HG03558 (cell line): ENCODE measurements at regions not wholly inside any gene's neighbourhood (a gene's known extent, or its start where the extent isn't known, plus 50 kb on each side); places are given as distances from the start of the nearest gene placed in this dataset.
"Not testable (repeated sequence)": the region's sequence is repeated elsewhere in the genome, so short reads cannot be mapped to it uniquely, and the experiment has no call there.

ENCODE experiments used
- ATAC-seq: cut with Tn5 transposase; IDR thresholded peaks from one replicate; pipeline ENCODE4 v1.9.1; 2021; ENCODE audit warnings: moderate number of reproducible peaks; ENCODE audit not compliant: unreplicated experiment; ENCODE audit errors: extremely low read depth

DNA sequence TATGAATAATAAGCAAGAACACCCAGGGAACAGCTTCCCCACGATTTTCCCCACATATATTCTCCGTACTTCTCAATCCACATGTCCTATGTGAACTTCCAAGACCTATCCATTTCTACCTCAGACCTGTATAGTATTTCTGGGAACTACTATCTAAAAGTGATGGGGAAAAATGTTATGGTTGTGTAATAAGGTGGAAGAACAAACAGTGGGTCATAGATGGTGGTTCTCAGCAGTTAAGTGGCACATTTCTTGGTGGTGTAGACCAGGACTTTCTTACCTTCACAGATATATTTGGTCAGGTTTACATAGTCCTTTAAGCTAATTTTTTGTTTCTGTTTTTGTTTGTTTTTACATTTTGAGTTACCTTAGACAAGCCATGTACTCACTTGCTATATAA lies 675.1 kb downstream of the GBE1 start:
- ATAC-seq: no peak

DNA sequence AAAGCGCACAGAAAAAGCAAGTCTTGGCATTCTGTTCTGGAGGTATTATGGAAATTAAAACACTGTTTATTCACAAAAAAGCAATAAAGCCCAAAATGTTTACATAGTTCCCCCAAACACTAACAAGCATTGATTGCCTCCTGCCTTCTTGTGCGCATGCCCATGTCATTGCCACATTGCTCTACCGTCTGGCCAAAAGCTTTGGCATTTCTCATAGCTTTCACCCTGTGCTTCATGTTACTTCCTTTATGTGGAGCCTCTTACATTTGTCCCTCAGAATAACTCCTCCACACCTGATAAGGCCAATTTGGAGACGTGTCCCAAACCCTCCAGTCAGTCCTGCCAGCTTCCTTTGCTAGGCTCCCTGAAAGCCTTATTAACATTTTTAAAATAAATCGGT lies 680.8 kb downstream of the GBE1 start:
- ATAC-seq: no peak

DNA sequence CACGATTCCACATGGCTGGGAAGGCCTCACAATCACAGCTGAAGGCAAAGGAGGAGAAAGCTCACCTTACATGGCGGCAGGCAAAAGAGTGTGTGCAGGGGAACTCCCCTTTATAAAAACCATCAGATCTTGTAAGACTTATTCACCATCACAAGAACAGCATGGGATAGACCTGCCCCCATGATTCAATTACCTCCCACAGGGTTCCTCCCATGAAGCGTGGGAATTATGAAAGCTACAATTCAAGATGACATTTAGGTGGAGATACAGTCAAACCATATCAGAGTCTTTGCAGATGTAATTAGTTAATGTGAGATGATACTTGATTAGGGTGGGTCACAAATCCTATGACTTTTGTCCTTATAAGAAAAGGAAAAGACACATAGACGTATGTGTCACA lies 688.9 kb downstream of the GBE1 start:
- no peak for ATAC-seq

DNA sequence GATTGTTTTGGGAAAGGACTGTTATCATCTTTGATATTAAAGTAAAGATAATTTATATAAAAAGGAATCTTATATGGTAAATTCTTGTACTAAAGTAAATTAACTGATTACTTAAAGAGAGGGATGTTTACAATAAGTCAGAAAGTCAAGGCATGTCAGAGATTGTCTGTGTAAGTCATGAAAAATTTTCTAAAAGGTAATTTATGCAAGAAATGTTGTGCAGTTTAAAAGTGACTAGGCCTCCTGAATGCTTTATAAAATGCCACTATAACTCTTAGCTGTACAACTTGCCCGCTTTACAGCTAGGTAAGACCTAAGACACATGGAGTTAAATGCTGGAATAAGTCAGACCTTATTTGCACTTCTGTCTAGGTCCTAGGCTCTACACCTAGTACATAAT lies 692.9 kb downstream of the GBE1 start:
- no peak for ATAC-seq

DNA sequence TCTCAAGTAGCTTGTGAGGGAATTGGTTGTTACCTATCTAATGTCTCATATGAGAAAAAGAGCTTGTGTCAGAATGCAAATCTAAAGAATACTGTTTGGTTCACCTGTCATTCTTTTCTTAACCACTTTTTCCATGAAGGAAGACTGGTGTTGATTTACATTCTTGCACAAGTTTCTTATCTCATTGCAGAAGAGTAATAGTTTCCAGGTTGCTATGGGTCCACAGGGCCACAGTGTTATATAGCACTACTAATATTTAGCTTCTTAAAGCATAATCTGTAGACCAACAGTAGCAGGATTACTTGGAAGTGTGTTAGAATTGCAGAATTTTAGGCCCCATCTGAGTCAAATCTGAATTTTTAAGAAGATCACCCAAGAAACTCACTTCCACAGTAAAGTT lies 697.5 kb downstream of the GBE1 start:
- no peak for ATAC-seq

DNA sequence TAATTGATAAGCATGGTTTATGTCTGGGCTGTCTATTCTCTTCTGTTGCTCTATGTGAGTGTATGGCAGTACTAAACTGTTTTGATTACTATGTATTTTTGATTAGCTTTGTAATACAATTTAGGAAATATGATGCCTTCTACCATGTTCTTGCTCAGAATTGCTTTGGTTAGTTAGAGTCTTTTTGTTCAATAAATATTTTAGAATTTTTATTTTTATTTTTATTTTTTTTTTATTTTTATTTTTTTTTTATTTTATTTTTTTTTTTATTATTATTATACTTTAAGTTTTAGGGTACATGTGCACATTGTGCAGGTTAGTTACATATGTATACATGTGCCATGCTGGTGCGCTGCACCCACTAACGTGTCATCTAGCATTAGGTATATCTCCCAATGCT lies 710.3 kb downstream of the GBE1 start:
- ATAC-seq: not testable (repeated sequence)

DNA sequence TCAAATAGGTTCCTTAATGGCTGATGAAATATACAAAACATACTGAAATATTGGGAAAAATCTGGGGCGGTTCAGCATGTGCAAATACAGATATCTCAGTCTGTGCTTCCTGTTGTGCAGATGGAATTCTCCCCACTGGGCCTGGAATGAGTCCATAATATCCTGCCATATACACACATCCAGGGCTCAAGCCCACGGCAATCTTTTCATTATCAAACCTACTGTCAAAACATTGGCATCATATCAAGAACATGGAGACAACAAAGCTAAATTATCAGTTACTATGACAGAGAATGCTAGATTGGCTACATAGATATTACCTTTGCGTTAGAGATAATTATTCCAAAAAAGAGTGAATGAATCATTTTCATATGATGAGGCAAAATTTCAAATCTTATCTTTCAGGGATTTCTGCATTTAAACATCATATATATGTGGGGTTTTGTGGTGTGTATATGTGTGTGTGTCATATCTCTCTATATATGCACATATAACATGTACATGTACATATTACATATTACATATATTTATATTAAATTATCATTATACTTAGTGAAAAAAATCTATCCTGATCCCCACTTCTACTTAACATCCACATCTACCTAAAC lies 713.3 kb downstream of the GBE1 start:
- no peak for ATAC-seq

DNA sequence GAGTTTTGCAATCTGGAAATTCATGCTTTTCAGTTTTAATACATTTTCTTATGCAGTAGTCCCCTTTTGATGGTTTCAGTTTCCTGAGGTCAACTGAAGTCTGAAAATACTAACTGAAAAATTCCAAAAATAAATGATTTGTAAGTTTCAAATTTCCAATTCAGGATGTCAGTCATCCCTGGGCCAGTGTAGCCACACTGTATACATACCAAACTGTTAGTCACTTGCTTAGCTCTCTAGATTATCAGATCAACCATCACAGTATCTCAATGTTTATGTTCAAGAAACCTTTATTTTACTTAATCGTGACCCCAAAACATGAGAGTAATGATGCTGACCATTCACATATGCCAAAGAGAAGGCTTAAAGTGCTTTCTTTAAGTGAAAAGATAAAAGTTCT lies 715.5 kb downstream of the GBE1 start:
- ATAC-seq: no peak

DNA sequence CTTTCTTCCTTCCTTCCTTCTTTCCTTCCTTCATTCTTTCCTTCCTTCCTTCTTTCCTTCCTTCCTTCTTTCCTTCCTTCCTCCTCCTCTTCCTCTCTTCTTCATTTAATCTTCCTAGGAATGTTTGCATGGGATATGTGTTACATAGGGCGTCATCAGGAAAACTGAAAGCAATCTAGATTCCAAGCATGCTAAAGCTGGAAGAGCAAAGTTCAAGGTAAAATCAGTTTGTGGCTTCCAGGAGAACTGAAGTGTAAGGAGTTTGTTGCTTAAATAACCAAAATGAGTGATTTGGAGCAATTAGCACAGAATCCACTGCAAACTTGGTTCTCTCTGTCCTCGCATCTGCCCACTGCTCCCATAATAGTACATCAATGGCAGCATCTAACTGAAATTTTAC lies 716.2 kb downstream of the GBE1 start:
- no peak for ATAC-seq

DNA sequence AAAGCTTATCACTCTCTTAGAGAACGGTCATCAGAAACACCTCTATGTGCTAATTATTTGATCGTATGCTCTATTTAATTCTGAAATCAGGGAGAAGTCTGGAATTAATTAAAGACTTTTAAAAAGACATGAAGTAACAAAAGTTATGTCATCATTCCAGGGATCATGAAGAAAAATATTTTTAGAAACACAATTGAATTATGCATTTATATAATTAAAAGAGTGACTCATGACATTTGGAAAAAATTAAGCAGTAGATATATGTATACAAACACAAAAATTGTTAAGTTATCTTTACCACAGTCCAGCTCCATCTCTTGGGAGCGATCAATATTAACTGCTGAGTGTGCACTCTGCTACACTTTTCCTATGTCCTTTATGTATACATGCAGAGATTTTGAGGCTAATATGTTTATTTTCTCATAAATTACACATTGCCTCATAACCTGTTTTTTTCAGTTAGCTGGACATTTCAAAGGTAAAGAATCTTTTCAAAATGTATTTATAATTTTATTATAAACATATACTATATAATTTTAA lies 717.7 kb downstream of the GBE1 start:
- ATAC-seq: no peak

DNA sequence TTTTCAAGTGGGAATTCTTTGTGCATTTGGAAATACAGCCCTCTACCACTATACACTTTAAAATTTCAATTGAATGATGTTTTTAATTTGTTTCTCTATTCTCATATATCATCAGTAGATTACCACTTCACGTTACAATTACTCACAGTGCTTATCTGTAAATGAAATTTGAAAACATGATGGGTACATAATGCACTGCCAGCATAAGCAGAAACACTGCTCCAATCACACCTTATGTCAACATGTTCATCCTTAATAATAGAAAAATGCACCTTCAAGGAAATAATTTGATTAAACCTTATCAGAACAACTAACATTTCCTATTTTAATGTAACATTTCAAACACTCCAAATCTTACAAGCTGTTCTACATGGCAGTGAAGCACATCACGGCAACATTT lies 718.4 kb downstream of the GBE1 start:
- no peak for ATAC-seq

DNA sequence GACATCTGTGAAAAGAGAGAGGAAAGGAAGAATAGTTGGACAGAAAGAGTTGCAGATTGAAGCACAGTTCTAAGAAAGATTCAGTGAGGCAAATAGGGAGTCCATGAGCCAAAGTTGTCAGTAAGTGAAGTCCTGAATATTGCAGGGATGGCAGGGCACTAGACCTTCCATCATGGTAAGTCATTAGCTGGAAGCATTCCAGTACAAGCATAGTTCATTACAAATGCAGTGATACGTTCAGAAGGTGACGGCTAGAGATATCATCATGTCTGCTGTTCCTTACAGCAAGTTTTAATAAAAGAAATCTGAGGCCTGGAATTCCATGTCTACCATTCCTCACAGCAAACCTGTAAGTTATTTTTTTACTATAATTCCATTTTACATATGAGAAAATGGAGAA lies 720.1 kb downstream of the GBE1 start:
- ATAC-seq: no peak

DNA sequence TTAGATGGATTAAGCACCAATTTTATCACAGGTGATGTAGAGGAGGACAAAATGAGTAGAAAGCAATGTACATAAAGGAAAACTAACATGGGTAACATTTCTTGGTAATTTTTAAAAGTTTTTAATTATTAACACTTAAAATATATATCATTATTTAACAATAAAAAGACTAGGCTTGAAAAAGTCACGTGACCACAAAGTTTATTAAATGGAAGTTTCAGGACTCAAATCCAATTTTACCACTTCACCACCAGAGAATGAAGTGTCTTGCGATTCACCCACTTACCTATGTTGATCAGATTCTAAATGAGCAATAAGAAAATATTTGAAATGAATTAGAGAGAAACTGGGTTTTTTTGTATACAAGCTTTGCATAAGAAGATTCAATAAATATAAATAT lies 721.3 kb downstream of the GBE1 start:
- no peak for ATAC-seq

DNA sequence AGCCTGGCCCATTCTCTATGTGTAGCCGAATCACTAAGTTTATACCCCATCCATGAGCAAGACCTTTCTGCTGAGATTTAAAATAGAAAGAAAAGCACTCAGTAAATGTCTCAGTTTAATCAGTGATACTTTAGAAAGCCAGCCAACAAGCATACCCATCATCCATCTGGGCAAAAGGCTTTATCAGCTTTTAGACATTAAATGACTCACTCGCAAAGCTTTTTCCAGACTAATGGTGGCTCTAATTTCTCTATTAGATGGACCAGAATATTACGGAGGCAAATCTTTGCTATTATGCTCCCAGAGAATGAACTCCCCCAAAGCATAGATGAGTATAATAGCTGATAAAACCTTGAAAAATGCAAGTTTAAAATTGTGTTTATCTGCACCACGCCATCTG lies 727.8 kb downstream of the GBE1 start:
- ATAC-seq: no peak

DNA sequence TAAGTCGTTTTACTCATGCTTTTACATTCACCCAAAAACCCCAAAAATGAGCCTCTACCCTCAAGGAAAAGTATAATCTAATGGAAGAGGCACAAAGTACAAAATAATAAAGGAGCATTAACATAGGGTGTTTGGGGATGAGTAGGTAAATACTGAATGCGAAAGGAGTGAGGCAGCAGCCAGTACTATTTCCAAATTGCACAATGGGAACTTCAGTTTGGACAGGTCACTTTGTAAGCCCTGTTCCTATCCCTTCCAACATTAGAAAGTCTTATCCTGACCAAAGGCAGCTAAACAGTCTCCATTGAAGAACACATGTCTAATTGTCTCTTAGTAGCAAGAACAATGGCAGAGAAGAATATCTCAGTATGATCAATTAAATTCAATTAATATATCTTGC lies 728.3 kb downstream of the GBE1 start:
- no peak for ATAC-seq

DNA sequence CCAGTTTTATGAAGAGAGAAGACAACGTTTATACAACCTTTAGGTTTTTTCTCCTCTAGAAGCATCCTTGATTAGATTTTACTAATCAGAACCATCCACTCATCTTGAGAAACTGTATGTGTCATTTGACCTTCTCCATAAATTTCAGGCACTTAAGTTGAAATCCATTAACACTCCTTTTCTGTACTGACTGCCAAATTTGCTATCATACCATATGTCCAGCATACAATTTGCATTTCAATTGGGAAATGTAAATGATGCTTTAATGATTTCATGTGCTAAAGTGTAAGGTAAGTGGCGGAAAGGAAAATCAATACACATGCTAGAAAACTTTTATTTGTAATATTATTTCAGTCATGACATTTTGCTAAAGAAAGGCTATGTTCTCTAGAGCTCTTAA lies 731.6 kb downstream of the GBE1 start:
- no peak for ATAC-seq

DNA sequence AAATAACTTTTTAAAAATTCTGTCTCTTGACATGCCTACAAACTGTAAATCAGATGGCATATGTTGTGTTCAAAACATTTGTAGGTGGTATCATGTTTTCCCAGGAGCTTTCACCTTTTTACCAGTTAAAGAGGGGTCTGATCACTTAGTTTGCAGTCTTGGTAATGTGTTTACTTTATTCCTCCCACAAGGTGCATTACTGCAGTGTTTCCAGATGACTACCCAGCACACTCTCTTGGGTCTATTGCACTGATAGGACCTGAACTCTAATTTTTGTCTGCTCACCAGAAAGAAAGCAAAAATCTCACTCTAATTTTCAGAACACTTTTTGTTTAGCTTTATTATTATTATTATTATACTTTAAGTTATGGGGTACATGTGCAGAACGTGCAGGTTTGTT lies 734.1 kb downstream of the GBE1 start:
- ATAC-seq: no peak

DNA sequence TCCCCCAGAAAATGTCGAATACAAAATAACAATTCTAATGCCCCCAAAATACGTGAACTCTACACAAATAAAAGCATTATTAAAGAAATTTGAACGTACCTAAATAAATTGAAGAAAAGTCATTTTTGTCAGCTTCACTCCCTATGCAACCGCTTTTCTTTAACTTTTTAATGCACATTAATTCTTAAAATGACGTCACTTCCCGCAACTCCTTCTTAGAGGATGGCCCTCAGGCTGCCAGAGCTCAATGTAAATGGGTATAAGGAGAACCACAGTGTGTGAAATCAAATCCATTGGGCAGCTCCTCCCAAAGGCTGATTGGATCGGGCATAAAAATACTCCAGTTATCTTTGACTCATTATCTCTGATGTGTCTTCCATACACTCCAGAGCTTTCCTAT lies 736.9 kb downstream of the GBE1 start:
- ATAC-seq: no peak

DNA sequence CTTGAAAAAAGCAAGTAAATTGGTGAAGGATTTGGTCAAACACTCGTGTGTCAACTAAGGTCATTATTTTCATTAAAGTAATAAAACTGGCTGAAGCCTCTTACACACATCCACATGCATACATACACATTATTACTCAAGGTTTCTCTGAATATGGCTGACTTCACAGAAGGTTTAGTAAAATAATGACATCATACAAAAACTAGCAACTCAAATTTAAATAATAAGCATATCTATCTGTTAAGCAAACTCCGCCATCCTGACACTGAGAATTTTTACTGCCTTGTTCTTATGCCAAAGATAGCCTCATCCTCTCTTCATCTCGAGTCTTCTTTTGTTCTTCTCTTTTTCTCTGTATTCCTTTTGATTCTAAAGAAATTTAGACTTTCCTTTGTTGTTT lies 739.1 kb downstream of the GBE1 start:
- no peak for ATAC-seq

DNA sequence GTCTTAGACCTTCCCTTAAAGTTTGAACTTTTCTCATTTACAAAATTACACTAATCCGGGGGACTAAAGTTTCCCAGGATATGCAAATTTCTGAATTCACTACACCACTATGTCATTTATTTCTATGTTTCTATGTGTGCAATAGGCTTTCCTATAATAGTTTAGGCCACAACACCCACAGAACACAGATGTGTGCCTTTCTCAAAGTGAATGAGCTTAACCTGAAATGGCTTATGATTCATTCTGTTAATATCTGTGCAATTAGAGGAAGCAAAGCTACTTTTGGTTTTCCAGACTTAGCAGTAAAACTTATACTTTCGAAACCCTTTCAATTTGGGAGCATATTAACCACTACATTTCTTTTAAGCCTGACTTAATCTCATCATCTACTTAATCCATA lies 748.1 kb downstream of the GBE1 start:
- ATAC-seq: no peak

DNA sequence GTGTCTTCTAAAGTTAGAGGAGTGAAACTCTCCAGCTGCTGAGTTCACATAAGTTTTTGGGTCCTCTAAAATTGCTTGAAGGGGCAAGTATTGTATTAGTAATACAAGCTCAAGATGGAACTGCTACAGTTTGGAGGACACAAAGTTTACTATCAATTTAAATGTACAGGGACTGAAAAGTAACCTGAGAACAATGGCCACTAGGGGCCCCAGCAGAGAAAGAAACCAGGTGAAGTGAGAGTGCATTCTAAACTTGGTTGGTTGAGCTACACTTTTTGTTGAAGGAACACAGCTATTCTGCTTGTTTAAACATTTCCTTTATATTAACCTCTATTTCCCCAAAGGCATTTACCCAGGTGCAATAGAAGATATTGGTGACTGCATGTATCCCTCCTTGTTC lies 755.5 kb downstream of the GBE1 start:
- ATAC-seq: no peak

DNA sequence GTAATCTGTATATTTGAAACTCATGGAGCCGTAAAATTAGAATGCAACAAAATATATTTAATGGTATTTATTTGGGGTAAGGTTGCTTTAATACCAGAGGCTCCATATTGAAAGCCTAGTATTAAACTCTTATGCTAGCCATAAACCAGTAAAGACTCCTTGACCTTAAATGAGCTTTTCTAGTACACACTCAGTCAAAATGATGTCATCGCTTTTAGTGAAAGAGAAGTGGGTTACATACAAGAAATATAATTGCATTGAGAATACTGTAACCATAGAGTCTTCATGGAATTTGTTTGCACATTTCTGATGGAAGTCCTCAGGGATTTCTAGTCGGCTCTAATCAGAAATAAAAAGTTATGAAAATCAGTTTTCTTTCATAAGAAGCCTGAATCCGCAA lies 757.6 kb downstream of the GBE1 start:
- no peak for ATAC-seq
